ENCODE measurements at regions not wholly inside any gene's neighbourhood (a gene's known extent, or its start where the extent isn't known, plus 50 kb on each side); places are given as distances from the start of the nearest gene placed in this dataset.

GRCh38 chr7:83441-83840 lies 108.9 kb upstream of the FAM20C start:
- no peak for DNase-seq (ENCODE audit: extremely low read depth, low read depth, low spot score)

GRCh38 chr7:83861-84632 lies 108.3 kb upstream of the FAM20C start:
- DNase-seq (ENCODE audit: extremely low read depth, low read depth, low spot score), result no peak

- DNase-seq (ENCODE audit: extremely low read depth, low read depth, low spot score), result no peak
Observed at GRCh38 chr7:84633-85020, 107.7 kb upstream of the FAM20C start.

- DNase-seq (ENCODE audit: extremely low read depth, low read depth, low spot score), result no peak
Observed at GRCh38 chr7:85074-85882, 107.1 kb upstream of the FAM20C start.

GRCh38 chr7:85883-86515 lies 106.4 kb upstream of the FAM20C start:
- DNase-seq (ENCODE audit: extremely low read depth, low read depth, low spot score), result no peak

- no peak for DNase-seq (ENCODE audit: extremely low read depth, low read depth, low spot score)
Observed at GRCh38 chr7:86629-87028, 105.7 kb upstream of the FAM20C start.

- DNase-seq (ENCODE audit: extremely low read depth, low read depth, low spot score), result no peak
Observed at GRCh38 chr7:87047-87446, 105.3 kb upstream of the FAM20C start.

- no peak for DNase-seq (ENCODE audit: extremely low read depth, low read depth, low spot score)
Observed at GRCh38 chr7:87671-88070, 104.7 kb upstream of the FAM20C start.

GRCh38 chr7:88095-88926 lies 104.1 kb upstream of the FAM20C start:
- DNase-seq (ENCODE audit: extremely low read depth, low read depth, low spot score), result no peak

DNA sequence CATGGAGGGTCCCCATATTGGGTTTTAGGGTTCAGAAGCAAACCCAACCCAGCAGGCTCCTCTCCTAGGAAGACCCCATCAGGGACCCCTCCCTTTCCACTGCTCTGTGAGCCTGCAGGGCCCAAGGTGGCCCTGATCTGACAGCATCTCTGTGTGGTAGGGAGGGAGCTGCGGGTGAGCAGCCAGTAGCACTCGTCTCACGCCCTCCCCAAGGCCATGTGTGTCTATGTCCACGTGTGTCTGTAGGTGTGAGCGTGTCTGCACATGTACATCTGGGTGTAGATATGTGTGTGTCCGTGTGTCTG lies 103.5 kb upstream of the FAM20C start:
- DNase-seq (ENCODE audit: extremely low read depth, low read depth, low spot score), result no peak

DNA sequence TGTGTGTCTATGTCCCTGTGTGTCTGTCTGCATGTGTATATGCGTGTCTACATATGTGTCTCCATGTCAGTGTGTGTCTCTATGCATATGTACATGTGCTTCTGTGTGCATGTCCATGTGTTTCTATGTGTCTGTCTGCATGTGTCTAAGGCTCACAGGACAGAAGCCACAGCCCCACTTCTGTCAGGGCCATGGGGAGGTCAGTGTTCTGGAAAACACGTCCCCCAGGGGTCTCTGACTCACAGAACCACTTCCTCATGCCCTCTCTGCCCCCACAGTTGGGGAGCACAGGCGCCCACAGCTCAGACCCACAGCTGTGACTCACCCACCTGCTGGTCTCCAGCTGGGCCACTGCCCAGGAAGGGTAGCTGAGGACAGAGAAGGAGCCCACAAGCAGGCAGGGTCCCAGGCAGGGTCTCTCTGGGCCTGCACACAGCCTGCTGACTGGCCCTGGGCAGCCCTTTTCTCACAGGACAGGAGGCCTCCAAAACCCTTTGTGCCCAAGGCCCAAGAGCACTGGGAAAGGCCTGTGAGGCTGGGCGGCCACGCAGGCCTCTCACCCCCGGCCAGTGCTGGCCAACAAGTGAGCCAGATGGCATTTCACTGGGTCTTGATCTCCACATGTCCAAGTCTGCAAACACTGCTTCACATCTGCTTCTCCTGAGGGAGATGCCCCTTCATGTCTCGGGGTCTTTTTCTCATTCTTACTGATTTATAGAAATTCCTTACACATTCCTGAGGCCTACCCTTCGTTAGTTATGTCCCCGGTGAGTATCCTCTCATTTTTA lies 102.9 kb upstream of the FAM20C start:
- DNase-seq (ENCODE audit: extremely low read depth, low read depth, low spot score), result no peak

- DNase-seq (ENCODE audit: extremely low read depth, low read depth, low spot score), result no peak
Observed at GRCh38 chr7:90111-91063, 102.0 kb upstream of the FAM20C start.

GRCh38 chr7:91396-92175 lies 100.8 kb upstream of the FAM20C start:
- DNase-seq (ENCODE audit: extremely low read depth, low read depth, low spot score), result no peak

- no peak for DNase-seq (ENCODE audit: extremely low read depth, low read depth, low spot score)
Observed at GRCh38 chr7:92231-92674, 100.1 kb upstream of the FAM20C start.

GRCh38 chr7:92888-93672 lies 99.3 kb upstream of the FAM20C start:
- DNase-seq (ENCODE audit: extremely low read depth, low read depth, low spot score), result no peak

- no peak for DNase-seq (ENCODE audit: extremely low read depth, low read depth, low spot score)
Observed at GRCh38 chr7:94251-94801, 98.0 kb upstream of the FAM20C start.

GRCh38 chr7:95180-95862 lies 97.0 kb upstream of the FAM20C start:
- no peak for DNase-seq (ENCODE audit: extremely low read depth, low read depth, low spot score)

Data from glomerular endothelial cell (primary cell).